GM13976 (cell line): ENCODE measurements at regions not wholly inside any gene's neighbourhood (a gene's known extent, or its start where the extent isn't known, plus 50 kb on each side); places are given as distances from the start of the nearest gene placed in this dataset.

Source experiments
- DNase-seq: peaks from one replicate; pipeline ENCODE4 v3.0.0; 2012; ENCODE audit warnings: low spot score
- CTCF ChIP-seq: IDR thresholded peaks from 2 replicates; pipeline ENCODE4 v1.5.1; 2012; ENCODE audit warnings: borderline replicate concordance, mild to moderate bottlenecking; ENCODE audit not compliant: insufficient read depth; ENCODE audit errors: extremely low read depth, missing control alignments, control extremely low read depth
- in situ Hi-C: fragments of 300-500 bp; cut with MboI; formaldehyde crosslinking; loops from one replicate; pipeline ENCODE4 v1.12.0; 2022; ENCODE audit warnings: low sequenced_read_pairs, mixed read lengths, inconsistent platforms; ENCODE audit not compliant: unreplicated experiment

GRCh38 chr10:120960725-120961124 is 109.6 kb downstream of the WDR11 start:
- DNase-seq, result no peak
- in situ Hi-C loops, result loop anchor here (25.0 kb wide), 1 partner anchor 652 kb away; no protein-coding TSS in a partner anchor
- no peak for TF ChIP-seq CTCF

GRCh38 chr10:120961795-120962755 is 110.9 kb downstream of the WDR11 start:
- TF ChIP-seq CTCF, result no peak
- in situ Hi-C loops, result loop anchor here (25.0 kb wide), 1 partner anchor 650 kb away; no protein-coding TSS in a partner anchor
- DNase-seq, result no peak

- no peak for TF ChIP-seq CTCF
- in situ Hi-C loops, result loop anchor here (25.0 kb wide), 1 partner anchor 649 kb away; no protein-coding TSS in a partner anchor
- DNase-seq, result no peak
Observed at GRCh38 chr10:120962756-120963593, 111.8 kb downstream of the WDR11 start.

- DNase-seq, result no peak
- in situ Hi-C loops, result loop anchor here (25.0 kb wide), 1 partner anchor 649 kb away; no protein-coding TSS in a partner anchor
- TF ChIP-seq CTCF, result no peak
Observed at GRCh38 chr10:120963594-120964220, 112.5 kb downstream of the WDR11 start.

GRCh38 chr10:120966657-120967045 is 115.5 kb downstream of the WDR11 start:
- in situ Hi-C loops, result loop anchor here (25.0 kb wide), 1 partner anchor 646 kb away; no protein-coding TSS in a partner anchor
- no peak for TF ChIP-seq CTCF
- no peak for DNase-seq

GRCh38 chr10:120969219-120969645 is 118.1 kb downstream of the WDR11 start:
- no peak for TF ChIP-seq CTCF
- DNase-seq, result no peak
- in situ Hi-C loops, result loop anchor here (25.0 kb wide), 1 partner anchor 643 kb away; no protein-coding TSS in a partner anchor
